Mesothelial cell of epicardium (in vitro differentiated cells): ENCODE measurements at regions not wholly inside any gene's neighbourhood (a gene's known extent, or its start where the extent isn't known, plus 50 kb on each side); places are given as distances from the start of the nearest gene placed in this dataset.

ENCODE experiments used
- DNase-seq, 2 experiments: peaks; one replicate each; pipeline ENCODE4 v3.0.0; 2021; ENCODE audit warnings: low spot score in 2 of 2; ENCODE audit not compliant: unreplicated experiment in 2 of 2
- H3K27ac Mint-ChIP-seq: 2 replicates; pipeline ENCODE4 v1.8.0; 2021; ENCODE audit warnings: mixed read lengths
- H3K27me3 Mint-ChIP-seq: 2 replicates; pipeline ENCODE4 v1.8.0; 2021; ENCODE audit warnings: low read depth, mixed read lengths
- H3K36me3 Mint-ChIP-seq: 2 replicates; pipeline ENCODE4 v1.8.0; 2021; ENCODE audit warnings: mixed read lengths
- H3K4me1 Mint-ChIP-seq: 2 replicates; pipeline ENCODE4 v1.8.0; 2021; ENCODE audit warnings: mixed read lengths
- H3K4me3 Mint-ChIP-seq: 2 replicates; pipeline ENCODE4 v1.8.0; 2021; ENCODE audit warnings: mild to moderate bottlenecking, moderate library complexity, mixed read lengths
- H3K9me3 Mint-ChIP-seq: 2 replicates; pipeline ENCODE4 v1.8.0; 2021; ENCODE audit warnings: mixed read lengths
- CTCF ChIP-seq: fragments of 200-600 bp; sonication (generic); IDR thresholded peaks from one replicate; pipeline ENCODE4 v1.5.0; 2021; ENCODE audit warnings: antibody characterized with exemption; ENCODE audit not compliant: unreplicated experiment

DNA sequence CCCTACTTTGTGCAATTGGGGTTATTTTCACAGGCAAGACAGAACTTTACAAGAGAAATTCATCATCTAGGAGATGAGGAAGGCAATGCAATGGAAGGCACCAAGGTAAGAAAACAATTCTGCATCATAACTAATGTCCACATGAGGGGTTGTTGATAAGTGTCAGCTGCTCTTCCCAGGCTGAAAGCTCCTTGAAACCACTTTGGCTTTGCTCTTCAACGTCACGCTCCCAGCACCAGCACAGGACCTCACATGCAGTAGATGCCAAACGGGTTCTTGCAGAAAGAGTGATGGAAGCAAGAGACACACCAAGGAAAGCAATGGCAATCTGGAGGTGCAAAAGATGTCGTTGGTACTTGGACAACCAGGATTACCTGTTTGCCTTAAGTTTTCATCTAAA is 485.5 kb downstream of the BCL11B start:
- Mint-ChIP-seq H3K36me3 (no peaks in the 10 kb centered on the region), H3K9me3 (no peaks in the 10 kb centered on the region), H3K4me3 (no peak overlapping the region), H3K4me1 (peaks cover 18% of the 10 kb centered on the region), H3K27ac (no peak overlapping the region), H3K27me3 (peaks cover 8% of the 10 kb centered on the region)
- DNase-seq: no peak
- TF ChIP-seq CTCF: no peak

DNA sequence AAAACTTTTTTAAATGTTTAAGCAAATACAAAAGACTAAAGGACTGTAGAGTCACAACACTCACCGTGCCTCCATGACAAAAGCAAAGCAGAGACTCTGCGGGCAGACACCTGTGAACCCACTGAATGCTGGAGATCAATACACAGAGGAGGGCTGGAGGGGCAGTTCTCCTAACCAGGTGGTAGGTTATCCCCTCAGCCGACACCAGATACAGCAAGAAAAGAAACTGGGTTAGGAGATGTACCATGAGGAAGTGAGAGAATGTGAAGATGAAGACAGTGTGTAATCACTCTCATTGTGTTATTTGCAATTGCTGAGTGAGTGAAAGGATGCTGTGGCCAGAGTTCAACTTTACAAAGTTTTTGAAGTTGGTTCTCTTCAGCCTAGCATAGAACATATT is 480.3 kb downstream of the BCL11B start:
- Mint-ChIP-seq H3K9me3 (peaks cover 17% of the 10 kb centered on the region), H3K4me1 (no peaks in the 10 kb centered on the region), H3K27me3 (peaks cover 6% of the 10 kb centered on the region), H3K27ac (no peak overlapping the region), H3K4me3 (no peak overlapping the region), H3K36me3 (peaks cover 6% of the 10 kb centered on the region)
- no peak for DNase-seq
- no peak for TF ChIP-seq CTCF

- DNase-seq: no peak
- H3K4me3 Mint-ChIP-seq: no peak overlapping the region
- H3K27ac Mint-ChIP-seq: no peak overlapping the region
- H3K4me1 Mint-ChIP-seq: no peaks in the 10 kb centered on the region
- TF ChIP-seq CTCF: no peak
- peaks cover 17% of the 10 kb centered on the region for H3K9me3 Mint-ChIP-seq
- H3K36me3 Mint-ChIP-seq: peaks cover 6% of the 10 kb centered on the region
- H3K27me3 Mint-ChIP-seq: peaks cover 6% of the 10 kb centered on the region
Measured at GRCh38 chr14:98792171-98792570, 479.8 kb downstream of the BCL11B start.

DNA sequence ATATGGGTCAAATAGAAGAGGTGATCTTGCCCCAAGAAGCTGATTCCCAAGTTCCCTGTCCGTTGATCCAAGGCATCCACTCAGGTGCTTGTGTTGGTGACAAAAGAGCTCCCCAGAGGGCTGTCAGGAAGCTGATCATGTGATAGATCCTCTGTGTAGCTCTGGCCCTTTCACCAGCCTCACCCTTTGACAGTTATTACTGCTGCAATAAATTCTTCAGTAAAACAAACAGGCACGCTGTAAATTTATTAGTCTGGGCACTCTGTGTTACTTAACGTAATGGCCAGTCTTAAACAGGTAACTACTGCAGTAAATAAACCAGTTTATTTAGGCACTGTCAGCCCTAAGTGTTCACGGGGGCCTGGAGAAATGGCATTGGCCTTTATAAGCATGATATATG is 473.9 kb downstream of the BCL11B start:
- TF ChIP-seq CTCF: no peak
- no peak overlapping the region for H3K4me3 Mint-ChIP-seq
- peaks cover 16% of the 10 kb centered on the region for H3K9me3 Mint-ChIP-seq
- peaks cover 6% of the 10 kb centered on the region for H3K36me3 Mint-ChIP-seq
- H3K27ac Mint-ChIP-seq: no peak overlapping the region
- H3K27me3 Mint-ChIP-seq: no peaks in the 10 kb centered on the region
- no peak for DNase-seq
- H3K4me1 Mint-ChIP-seq: peaks cover 13% of the 10 kb centered on the region

DNA sequence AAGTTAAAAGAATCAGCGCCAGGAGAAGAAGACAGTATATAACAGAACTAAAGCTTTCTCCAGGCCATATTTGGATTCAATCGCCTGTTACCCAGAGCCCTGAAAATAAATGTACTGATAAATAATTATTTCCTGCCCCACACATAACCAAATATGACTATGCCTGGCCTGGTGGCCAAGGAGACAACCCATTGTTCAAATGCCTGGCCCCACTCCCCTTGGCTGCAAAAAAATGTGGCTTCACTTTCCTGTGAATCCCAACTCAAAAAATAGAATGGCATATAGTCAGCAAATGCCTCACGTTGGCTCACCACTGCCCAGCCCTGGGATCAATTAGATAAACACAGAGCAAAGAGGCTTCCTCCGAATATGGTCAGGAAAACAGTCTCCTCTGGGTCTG is 472.1 kb downstream of the BCL11B start:
- Mint-ChIP-seq H3K9me3 (peaks cover 6% of the 10 kb centered on the region), H3K4me1 (peaks cover 23% of the 10 kb centered on the region), H3K4me3 (no peak overlapping the region), H3K27ac (no peak overlapping the region), H3K36me3 (no peaks in the 10 kb centered on the region), H3K27me3 (no peaks in the 10 kb centered on the region)
- no peak for DNase-seq
- TF ChIP-seq CTCF: no peak

DNA sequence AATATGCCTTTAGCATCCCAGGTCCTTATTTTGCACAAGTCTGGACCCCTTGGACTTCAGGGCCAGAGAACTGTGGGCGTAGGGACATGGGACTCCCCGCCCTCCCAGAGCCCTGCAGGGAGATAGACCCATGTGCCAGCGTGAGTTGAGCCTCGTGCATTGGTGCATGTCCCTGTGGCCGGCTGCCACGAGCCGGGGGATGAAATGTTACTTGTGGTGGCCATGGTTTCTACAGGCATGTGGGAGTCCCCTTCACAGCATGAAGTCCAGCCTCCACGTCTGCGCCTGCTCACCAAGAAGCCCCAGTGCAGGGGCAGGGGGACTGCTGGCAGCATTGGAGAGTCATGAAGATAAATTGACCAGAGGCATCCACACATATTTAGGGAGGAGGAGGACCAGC is 470.0 kb downstream of the BCL11B start:
- DNase-seq: no peak
- Mint-ChIP-seq H3K36me3 (no peaks in the 10 kb centered on the region), H3K9me3 (peaks cover 6% of the 10 kb centered on the region), H3K4me1 (peaks cover 41% of the 10 kb centered on the region), H3K4me3 (no peak overlapping the region), H3K27me3 (no peaks in the 10 kb centered on the region), H3K27ac (no peak overlapping the region)
- no peak for TF ChIP-seq CTCF
